ENCODE measurements at regions not wholly inside any gene's neighbourhood (a gene's known extent, or its start where the extent isn't known, plus 50 kb on each side); places are given as distances from the start of the nearest gene placed in this dataset.

DNA sequence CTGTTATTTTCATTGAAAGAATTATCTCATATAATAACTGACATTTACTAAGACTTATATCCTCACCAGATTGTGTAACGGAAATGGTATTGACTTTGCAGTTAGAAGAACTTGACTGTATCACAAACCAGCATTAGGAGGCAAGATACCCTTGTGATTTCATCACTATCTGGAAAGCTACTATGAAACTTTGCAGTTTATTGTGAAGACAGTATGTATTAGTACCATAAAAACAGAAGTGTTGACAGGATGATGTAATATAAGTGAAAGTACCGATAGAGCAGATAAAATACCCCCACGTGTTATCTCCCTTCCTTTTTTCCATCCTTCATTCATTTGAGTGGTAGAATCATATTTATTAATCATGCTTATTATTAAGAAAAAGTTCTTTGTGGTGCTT lies 365.7 kb upstream of the KLHL1 start:
- no peak for DNase-seq

DNA sequence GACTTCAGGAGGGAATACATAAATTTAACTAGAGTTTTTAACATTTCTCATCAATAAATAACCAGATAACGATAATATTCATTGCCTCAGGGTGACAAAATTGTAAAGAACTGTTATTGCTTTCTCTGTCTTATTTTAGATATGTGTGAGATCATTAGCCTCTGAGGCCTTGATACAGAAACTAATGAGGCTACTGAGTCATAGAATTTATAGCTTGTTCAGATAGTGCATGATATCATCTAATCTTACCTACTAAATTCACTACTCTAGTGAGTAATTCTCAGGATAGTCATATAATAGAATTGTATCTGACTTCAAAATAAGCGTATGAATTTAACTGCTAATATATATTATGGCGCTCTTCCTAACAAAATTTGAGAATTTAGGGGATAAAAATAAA lies 360.8 kb upstream of the KLHL1 start:
- no peak for DNase-seq

DNA sequence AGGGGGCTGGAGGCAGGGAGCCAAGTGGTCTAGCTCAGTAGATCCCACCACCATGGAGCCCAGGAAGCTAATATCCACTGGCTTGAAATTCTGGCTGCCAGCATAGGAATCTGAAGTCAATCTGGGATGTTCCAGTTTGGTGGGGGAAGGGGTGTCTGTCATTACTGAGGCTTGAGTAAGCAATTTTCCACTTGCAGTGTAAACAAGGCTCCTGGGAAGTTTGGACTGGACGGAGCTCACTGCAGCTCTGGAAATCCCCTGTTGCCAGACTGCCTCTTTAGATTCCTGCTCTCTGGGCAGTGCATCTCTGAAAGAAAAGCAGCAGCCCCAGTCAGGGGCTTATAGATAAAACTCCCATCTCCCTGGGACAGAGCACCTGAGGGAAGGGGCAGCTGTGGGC lies 349.2 kb upstream of the KLHL1 start:
- DNase-seq: no peak

DNA sequence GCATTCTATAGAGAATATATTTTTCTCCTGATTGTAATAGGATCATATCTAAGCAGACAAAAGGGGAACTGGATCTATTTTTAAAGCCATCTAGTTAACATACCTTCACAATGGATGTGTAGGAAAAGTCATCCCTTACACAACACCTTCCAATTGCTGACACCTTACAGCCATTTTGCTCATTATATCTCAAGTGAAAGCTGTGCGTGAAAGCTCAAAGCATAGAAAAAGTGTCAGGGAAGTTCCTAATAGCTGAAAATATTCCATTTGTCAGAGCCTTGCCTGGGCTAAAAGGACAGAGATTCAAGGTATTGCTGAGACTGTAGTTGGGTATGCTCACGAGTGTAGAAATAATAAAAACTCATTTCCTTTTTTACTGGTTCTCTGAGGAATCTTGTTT lies 340.6 kb upstream of the KLHL1 start:
- DNase-seq: no peak

DNA sequence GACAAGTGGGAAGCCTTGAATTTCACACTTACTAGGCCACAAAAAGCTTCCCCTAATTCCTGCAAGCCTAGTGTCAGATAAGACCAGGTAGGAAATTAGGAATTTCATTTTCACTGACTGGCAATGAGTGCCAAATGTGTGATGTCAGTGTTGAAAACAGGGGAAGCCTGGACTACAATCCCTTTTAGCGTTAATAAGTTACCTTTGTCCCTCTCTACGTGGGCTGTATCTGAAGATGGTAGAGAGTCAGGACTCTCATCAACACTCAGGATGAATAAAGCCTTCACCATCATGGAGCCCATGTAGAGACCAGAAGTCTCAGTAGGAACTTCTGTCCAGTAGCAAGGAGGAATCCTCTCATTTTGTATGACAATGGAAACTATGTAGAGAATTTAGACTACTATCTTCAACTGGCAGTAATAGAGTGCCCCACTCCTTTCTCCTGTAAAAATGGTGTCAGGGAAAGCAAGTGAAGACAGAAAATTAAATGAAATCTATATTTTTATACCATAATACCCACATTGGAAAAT lies 324.1 kb upstream of the KLHL1 start:
- no peak for DNase-seq

DNA sequence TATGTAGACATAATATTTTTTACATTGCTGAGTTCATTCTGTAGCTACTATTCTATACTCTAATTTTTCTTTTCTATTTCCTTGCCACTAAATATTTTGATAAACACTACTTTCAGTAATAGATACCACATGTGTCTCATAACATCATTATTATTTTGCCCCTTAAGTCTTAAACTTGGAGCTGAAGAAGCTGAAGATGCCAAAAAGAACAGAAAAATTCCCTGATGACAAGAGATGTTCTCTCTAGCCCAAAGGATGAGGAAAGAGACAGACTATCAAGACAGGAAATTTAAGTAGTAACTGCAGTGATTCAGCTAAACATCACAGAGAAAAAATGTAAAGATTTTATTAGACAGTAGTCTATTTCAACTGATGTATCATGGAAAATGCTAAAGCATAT lies 322.0 kb upstream of the KLHL1 start:
- DNase-seq: no peak

DNA sequence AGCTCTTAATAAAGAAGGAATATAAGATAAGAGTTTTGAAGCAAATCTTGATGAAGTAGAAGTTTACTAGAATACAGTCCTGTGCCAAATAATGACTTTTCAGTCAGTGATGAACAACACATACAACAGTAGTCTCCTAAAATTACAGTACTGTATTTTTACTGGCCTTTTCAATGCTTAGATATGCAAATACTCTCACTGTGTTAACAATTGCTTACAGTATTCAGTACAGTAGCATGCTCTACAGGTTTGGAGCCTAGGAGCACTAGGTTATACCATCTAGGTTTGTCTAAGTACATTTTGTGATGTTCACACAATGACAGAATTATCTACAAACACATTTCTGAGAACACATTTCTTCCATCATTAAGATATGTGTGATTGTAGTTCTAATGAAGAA lies 316.7 kb upstream of the KLHL1 start:
- no peak for DNase-seq

DNA sequence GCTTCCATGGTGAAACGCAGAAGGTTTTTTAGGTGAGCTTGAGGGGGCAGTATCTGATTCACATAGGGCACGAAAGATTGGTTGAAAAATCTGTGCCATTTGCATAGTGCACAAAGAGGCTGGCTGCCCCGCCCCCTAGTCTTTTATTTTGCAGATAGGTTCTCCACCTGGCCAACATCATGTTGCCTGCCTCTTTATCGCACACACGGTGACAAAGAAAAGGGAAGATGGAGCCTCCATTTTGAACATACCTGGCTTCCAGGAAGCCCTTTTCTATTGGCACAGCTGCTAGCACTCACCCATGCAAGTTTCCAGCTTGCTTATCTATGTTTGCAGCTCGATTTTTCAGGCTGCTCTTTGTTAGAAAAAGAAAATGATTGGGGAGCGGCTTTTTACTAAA lies 316.2 kb upstream of the KLHL1 start:
- no peak for DNase-seq

DNA sequence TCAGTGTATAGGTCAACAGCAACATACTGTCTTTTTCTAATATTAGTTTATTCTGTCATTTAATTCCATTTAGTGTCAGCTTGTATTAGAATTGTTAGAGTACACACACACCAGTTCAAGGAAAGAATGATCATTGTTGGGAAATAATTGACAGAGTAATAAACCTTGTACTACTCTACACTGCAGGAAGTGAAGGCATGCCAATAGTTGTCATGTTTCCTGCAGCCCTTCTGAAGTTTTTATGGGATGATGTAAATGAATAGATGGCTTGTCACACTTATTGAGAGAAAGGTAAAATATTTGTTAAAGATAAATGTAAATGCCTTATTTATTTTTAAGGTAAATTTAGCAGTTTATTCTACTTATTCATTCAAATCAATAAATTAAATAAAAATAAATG lies 306.9 kb upstream of the KLHL1 start:
- DNase-seq: no peak

DNA sequence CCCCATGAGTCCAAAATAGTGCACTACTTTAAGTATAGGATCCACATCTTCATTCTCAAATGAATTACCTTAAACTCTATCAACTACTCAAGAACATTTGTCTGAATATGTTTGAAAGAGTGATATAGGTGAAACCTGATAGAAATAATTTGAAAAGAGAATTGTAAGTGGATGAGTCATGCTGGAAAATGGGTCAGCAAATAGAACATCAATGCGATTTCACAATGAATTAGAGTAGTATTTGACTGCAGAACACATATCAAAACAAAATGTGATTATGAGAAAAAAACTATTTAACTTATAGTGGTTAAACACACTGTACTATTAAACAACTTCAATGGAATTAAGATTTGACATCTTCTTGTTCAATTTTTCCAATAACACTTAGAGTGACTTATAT lies 300.6 kb upstream of the KLHL1 start:
- DNase-seq: no peak

DNA sequence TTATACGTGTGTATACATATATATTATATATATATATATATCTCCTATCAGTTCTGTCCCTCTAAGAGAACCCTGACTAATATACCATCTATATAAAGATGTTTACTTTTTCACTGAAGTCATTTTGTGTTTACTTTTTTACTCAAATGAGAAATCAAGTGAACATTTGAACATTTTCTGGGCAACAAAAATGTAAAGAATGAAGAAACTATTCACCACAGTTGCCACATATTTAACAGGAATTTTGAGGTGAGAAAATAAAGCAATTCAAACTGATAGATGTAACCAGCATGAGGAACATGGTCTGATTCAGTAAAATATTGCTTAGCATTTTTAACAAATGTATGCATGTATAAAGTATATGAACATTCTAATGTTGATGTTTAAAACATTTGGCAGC lies 299.2 kb upstream of the KLHL1 start:
- DNase-seq: no peak

DNA sequence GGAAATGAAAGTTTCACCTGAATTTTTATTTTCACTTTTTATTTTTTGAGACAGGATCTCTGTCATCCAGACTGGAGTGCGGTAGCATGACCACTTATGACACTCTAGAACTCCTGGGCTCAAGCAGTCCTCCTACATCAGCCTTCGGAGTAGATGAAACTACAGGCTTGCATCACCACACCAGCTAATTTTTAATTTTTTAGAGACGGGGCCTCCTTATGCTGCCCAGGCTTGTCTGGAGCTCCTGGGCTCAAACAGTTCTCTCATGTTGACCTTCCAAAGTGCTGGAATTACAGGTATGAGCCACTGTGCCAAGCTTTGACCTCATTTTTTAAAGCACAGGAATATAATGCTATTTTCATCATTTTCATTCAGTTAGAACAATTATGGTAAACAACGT lies 297.0 kb upstream of the KLHL1 start:
- no peak for DNase-seq

DNA sequence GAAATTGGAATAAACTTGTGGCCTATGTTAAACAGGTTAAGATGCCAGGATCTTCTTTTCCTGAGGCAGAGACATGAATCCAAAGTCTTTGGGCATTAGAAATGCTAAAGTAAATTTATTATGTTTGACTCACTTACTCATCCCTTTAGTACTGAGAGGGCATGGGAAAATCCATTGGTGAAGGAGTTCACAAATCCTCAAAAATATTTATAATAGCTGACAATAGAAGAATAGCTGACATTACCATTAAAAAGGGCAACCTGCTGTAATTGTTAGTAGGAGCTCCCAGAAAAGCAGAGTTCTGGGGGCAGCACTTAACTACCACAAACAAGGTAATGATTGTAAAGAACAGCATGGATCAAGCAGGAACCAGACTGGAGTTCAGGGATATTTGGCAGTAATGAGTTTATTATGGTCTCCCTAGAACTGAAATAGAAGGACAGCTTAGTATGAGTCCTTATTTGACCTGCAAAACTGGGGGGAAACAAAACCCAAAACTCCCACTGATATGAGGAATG lies 285.8 kb upstream of the KLHL1 start:
- DNase-seq: no peak

DNA sequence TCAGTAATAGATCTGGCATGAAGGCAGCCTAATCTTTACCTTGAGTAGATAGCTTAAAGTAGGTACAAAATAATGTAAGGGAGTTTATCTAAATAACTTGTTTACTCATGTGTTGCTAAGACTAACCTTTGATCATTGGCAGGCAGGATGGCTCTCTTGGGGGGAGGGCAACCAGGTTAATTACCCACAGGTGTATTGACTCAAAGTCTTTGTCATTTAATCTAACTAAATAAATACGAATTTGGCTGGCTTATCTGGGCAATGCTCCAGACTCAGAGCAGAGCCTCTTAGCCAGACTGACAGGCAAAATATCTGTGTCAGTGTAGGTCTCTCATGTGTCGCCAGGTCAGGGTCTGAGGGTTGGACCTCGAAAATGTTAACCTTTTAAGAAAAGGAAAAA lies 283.4 kb upstream of the KLHL1 start:
- DNase-seq: no peak

DNA sequence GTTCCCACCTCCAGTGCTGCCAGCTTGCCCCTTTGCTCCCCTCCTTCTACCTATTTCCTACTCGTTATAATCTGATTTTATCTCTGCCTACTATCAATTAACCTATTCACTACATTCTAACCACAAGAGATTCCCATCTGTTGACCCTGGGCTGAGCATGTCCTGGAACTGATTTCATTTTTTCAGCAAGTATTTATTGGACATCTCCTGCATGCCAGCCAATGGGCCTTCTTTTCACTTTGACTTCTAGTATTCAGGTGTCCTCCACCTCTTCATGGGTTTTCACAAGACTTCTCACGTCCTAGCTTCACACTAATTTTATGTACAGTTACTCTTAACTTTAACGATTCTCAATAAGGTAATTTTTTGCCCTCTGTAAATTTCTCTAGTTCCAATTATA lies 282.7 kb upstream of the KLHL1 start:
- no peak for DNase-seq

DNA sequence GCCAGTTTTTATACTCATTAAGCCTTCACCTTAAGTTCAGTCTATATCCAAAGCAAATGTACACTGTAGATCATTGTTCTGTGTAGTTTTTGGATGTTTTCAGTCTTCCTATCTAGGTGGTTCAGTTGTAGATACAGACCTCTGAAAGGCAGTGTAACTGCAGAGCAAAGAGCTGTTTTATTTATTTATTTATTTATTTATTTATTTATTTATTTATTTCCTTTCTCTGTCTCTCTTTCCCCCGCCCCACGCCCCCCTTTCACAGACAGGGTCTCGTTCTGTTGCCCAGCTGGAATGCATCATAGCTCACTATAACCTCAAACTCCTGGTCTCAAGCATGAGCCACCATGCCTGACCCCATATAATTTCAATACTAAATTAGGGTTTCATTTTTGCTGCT lies 281.8 kb upstream of the KLHL1 start:
- DNase-seq: no peak

DNA sequence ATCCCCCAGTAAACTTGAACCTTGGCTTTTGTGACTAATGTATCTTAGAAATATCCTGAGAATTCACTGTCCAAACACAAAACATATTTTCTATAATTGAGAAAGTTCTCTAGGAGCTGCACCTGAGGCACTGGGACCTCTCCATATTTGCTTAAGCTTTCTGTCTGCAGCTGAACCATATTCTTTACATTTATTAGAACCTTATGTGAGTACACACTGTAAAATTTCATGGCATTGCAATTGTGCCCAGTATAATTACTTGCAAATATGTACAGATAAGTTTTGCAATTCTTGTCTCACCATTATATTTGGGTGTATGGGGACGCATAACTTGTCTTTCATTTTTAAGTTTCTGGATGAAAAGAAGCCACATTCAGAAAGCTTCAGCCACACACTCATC lies 280.7 kb upstream of the KLHL1 start:
- DNase-seq: no peak

DNA sequence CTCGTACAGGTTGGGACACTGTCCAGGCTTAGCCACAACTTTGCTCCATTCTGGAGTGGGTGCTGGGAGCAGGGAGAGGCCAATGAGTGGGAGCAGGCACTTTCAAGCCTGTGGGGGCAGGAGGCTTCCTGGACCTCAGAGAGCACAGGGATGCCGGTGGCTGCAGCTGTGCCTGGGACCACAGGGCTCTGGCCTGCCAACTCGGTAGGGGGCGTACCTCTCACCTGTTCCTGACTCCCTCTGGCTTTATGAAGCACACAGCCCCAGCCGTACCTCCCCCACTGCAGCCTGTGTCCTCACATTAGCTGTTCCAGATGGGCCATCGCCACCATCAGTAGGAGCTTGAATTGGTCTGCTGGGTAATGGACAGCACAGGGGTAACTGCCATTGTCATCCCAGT lies 278.7 kb upstream of the KLHL1 start:
- no peak for DNase-seq

DNA sequence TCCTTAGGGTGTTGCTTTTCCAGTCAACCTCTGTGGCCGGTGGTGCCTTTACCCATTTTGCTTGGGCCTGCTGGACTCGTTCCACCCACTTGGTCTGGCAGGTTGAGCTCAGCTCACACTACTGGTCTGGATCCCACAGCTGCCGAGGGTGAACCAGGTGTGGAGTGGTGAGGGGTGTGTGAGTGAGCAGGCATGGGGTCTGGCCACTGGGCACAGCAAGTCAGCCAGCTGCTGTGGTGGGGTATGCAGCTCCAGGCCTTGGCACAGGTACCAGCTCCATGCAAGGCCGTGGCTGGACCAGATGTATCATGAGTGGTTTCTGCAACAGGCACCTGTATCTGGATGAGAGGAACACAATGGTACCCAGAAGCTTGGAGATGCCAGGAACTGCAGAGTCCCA lies 277.6 kb upstream of the KLHL1 start:
- no peak for DNase-seq

DNA sequence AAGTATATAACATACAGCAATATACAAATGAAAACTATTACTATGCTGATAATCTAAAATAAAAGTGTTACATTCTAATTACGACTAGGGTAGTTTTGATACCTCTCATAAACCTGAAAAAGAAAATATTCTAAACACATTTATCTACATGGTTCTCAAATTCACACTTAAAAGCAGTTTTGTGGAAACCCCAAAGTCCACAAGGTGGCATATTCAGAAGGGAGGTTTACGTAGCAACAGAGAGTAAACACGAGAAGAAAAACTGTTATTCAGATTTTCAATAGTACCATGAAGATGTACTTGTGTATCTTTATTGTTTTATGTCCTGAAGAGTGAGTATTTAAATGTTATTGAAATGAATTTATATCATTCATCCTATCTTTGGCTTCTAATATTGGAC lies 275.9 kb upstream of the KLHL1 start:
- DNase-seq: no peak

DNA sequence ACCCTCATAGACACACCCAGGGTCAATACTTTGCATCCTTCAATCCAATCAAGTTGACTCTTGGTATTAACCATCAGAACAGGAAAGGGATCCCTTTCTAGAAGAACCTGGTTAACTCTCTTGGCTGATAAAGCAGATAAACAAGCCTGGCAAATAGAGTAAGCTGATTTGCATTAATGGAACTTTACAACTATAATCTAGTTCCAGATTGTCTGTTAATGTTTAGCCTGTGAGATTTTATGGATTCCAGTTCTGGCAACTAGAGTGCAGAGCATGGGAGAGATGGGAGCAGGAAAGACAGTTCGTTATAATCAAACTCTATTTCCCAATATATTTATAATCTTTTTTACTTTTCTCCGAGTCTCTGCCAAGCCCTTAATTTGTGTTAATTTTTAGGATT lies 272.6 kb upstream of the KLHL1 start:
- DNase-seq: no peak

DNA sequence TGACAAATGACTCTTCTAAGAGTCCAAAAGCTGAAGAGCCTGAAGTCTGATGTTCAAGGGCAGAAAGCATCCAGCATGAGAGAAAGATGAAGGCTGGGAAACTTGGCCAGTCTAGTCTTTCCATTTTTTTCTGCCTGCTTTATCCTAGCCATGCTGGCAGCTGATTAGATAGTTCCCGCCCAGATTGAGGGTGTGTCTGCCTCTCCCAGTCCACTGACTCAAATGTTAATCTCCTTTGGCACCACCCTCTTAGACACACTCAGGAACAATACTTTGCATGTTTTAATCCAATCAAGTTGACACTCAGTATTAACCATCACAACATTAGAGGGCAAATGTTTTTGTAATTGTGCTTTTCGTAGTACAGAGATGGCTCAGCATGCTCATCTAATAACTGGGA lies 267.5 kb upstream of the KLHL1 start:
- no peak for DNase-seq

DNA sequence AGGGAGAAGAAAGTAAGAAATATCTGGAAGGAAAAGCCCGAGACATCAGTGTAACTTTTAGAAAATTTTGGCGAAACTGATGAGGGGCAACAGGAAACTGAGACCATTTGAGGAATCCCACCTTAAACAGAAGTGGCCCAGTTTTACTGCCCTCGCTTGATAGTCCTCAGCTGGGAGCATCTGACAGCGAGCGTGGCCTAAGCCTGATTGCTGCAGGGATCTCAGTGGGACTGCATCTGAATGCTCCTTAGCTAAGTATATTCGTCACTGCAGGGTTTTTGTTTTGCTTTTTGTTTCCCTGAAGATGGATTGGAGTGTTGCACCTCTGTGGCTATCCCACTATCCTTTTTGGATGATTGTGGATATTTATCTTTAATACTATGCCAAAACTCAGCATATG lies 262.7 kb upstream of the KLHL1 start:
- no peak for DNase-seq

DNA sequence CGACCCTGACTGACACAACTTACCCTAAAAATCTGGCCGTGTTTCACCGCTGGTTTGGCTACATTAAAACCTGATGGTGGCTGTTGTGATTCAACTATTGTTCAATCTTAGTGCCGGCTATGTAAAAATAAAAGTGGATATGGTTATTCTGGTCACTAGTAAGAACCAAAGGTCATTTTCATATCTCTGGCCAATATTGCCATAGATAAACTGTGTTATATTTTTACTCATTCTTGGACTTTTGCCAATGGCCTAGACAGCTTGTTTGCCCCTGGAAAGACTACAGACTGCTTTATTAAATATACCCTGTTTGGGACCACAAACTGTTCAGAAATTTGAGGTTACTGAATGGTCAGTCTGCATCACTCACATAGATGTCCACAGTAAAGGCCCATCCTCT lies 258.5 kb upstream of the KLHL1 start:
- no peak for DNase-seq

DNA sequence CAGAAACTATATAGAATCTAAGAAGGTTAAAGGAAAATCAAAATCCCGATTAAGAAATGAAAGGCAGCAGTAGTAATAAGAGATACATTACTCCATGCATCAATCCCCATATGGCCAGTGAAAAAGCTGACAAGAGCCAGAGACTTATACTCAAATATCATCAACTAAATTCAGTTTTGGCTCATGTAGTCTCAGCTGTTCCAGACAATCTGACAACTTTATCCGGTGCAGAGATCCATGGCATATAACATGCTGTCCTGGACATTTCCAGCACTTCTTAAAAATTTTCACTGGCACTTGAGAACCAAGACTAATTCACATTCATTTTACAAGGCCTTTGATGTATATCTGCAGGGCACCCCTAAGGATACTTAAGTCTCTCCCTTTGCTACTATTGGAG lies 255.7 kb upstream of the KLHL1 start:
- no peak for DNase-seq
